IMR-90 (cell line): ENCODE measurements at regions not wholly inside any gene's neighbourhood (a gene's known extent, or its start where the extent isn't known, plus 50 kb on each side); places are given as distances from the start of the nearest gene placed in this dataset.
"Not testable (repeated sequence)": the region's sequence is repeated elsewhere in the genome, so short reads cannot be mapped to it uniquely, and the experiment has no call there.

ENCODE experiments used
- ATAC-seq: fragments of 200-7000 bp; cut with Tn5 transposase; 2 replicates; pipeline ENCODE4 v1.9.1; 2020; ENCODE audit warnings: low read depth, mild to moderate bottlenecking, moderate library complexity
- BruUV-seq: library from RNA; stranded (reverse); fragments of 400-500 nt; replicated peaks from 2 replicates; lab custom pipeline; 2021; lab: Mats Ljungman, UMichigan
- CTCF ChIA-PET: fragments of 300-600 bp; formaldehyde crosslinking; extraction: SDS; loops from one replicate; lab custom pipeline; 2021; ENCODE audit warnings: antibody characterized with exemption; lab: Yijun Ruan, JAX
- POLR2A ChIA-PET: fragments of 300-600 bp; sonication (Branson Sonifier 250); formaldehyde crosslinking; loops from one replicate; lab custom pipeline; 2022; ENCODE audit warnings: antibody characterized with exemption; ENCODE audit not compliant: unreplicated experiment; lab: Charles Lee
- DNase-seq: peaks from one replicate; pipeline ENCODE4 v3.0.0; 2013
- H2AFZ ChIP-seq: replicated peaks from 2 replicates; pipeline ENCODE3; 2013; ENCODE audit warnings: low read length, mild to moderate bottlenecking; ENCODE audit not compliant: poor library complexity
- H2AK5ac ChIP-seq: 2 replicates; pipeline ENCODE4 v1.6.1; 2013; ENCODE audit warnings: low read depth, low read length, inconsistent platforms
- H2AK9ac ChIP-seq: replicated peaks from 2 replicates; pipeline ENCODE3; 2013; ENCODE audit warnings: mild to moderate bottlenecking, low read depth, low read length, moderate library complexity; ENCODE audit not compliant: poor library complexity
- H2BK120ac ChIP-seq: 2 replicates; pipeline ENCODE4 v1.6.1; 2013; ENCODE audit warnings: low read depth, low read length, inconsistent platforms
- H2BK15ac ChIP-seq: 3 replicates; pipeline ENCODE4 v1.6.1; 2013; ENCODE audit warnings: low read depth, low read length, inconsistent platforms
- H2BK20ac ChIP-seq: 2 replicates; pipeline ENCODE4 v1.6.1; 2013; ENCODE audit warnings: low read depth, mild to moderate bottlenecking, inconsistent platforms, low read length, moderate library complexity
- H2BK5ac ChIP-seq: 2 replicates; pipeline ENCODE4 v1.6.1; 2013; ENCODE audit warnings: mild to moderate bottlenecking, low read depth, low read length, inconsistent platforms; ENCODE audit not compliant: poor library complexity, severe bottlenecking
- H3K14ac ChIP-seq: replicated peaks from 2 replicates; pipeline ENCODE4 v1.6.1; 2013; ENCODE audit warnings: low read depth, low read length, inconsistent platforms
- H3K18ac ChIP-seq: 2 replicates; pipeline ENCODE4 v1.6.1; 2013; ENCODE audit warnings: low read depth, low read length, control low read depth
- H3K23ac ChIP-seq: 2 replicates; pipeline ENCODE4 v1.6.1; 2013; ENCODE audit warnings: low read depth, low read length, inconsistent platforms
- H3K27ac ChIP-seq: 2 replicates; pipeline ENCODE4 v1.5.1; 2013; ENCODE audit warnings: mild to moderate bottlenecking, control low read depth, low read length; ENCODE audit not compliant: insufficient read depth
- H3K27me3 ChIP-seq: 2 replicates; pipeline ENCODE4 v1.6.1; 2013; ENCODE audit warnings: low read length; ENCODE audit not compliant: control insufficient read depth, insufficient read depth
- H3K36me3 ChIP-seq: 2 replicates; pipeline ENCODE4 v1.6.1; 2013; ENCODE audit warnings: low read length, mixed read lengths; ENCODE audit not compliant: control insufficient read depth, insufficient read depth
- H3K4ac ChIP-seq: 2 replicates; pipeline ENCODE4 v1.6.1; 2013; ENCODE audit warnings: low read depth, low read length, inconsistent platforms
- H3K4me1 ChIP-seq: 2 replicates; pipeline ENCODE4 v1.6.1; 2013; ENCODE audit warnings: low read length, mixed read lengths; ENCODE audit not compliant: control insufficient read depth, insufficient read depth
- H3K4me2 ChIP-seq: 2 replicates; pipeline ENCODE4 v1.6.1; 2013; ENCODE audit warnings: low read depth, mild to moderate bottlenecking, control low read depth, low read length, moderate library complexity
- H3K4me3 ChIP-seq: 2 replicates; pipeline ENCODE4 v1.5.1; 2013; ENCODE audit warnings: low read depth, mild to moderate bottlenecking, control low read depth, low read length, moderate library complexity; ENCODE audit not compliant: insufficient read depth
- H3K56ac ChIP-seq: 2 replicates; pipeline ENCODE4 v1.6.1; 2013; ENCODE audit warnings: low read length, inconsistent platforms; ENCODE audit not compliant: insufficient read depth; ENCODE audit errors: extremely low read depth
- H3K79me1 ChIP-seq, 2 experiments: 2 replicates each; pipeline ENCODE4 v1.6.1; 2013; ENCODE audit warnings: low read length in 2 of 2, inconsistent platforms in 1 of 2, low read depth in 1 of 2
- H3K9ac ChIP-seq: 2 replicates; pipeline ENCODE4 v1.6.1; 2013; ENCODE audit warnings: low read depth, low read length, control low read depth
- H3K9me1 ChIP-seq: 2 replicates; pipeline ENCODE4 v1.6.1; 2013; ENCODE audit warnings: low read length, inconsistent platforms; ENCODE audit not compliant: insufficient read depth
- H3K9me3 ChIP-seq: 2 replicates; pipeline ENCODE4 v1.6.1; 2013; ENCODE audit warnings: low read length; ENCODE audit not compliant: control insufficient read depth, insufficient read depth
- H4K20me1 ChIP-seq: 2 replicates; pipeline ENCODE4 v1.6.1; 2013; ENCODE audit warnings: low read length, inconsistent platforms; ENCODE audit not compliant: insufficient read depth
- H4K5ac ChIP-seq: 2 replicates; pipeline ENCODE4 v1.6.1; 2013; ENCODE audit warnings: mild to moderate bottlenecking, low read depth, low read length, control low read depth
- H4K8ac ChIP-seq, 2 experiments: 2 replicates each; pipeline ENCODE4 v1.6.1; 2013; ENCODE audit warnings: low read depth in 2 of 2, low read length in 2 of 2, control low read depth in 1 of 2, inconsistent platforms in 1 of 2
- H4K91ac ChIP-seq: 2 replicates; pipeline ENCODE4 v1.6.1; 2013; ENCODE audit warnings: low read depth, low read length, inconsistent platforms; ENCODE audit not compliant: insufficient read depth
- CEBPB ChIP-seq: IDR thresholded peaks from 2 replicates; pipeline ENCODE4 v1.6.1; 2012; ENCODE audit warnings: low read depth, low read length, improper control_type of control experiment
- FOS ChIP-seq: fragments of 150-350 bp; IDR thresholded peaks from 2 replicates; pipeline ENCODE4 v1.6.1; 2016; ENCODE audit warnings: low read depth, low read length
- MXI1 ChIP-seq: IDR thresholded peaks from 2 replicates; pipeline ENCODE4 v1.6.1; 2012; ENCODE audit warnings: low read depth, mild to moderate bottlenecking, low read length, moderate library complexity, borderline replicate concordance
- RFX5 ChIP-seq: IDR thresholded peaks from 2 replicates; pipeline ENCODE4 v1.8.0; 2012; ENCODE audit warnings: low read depth, mild to moderate bottlenecking, low read length, moderate library complexity
- WGBS, 2 experiments: methylation state at CpG; one replicate each; pipeline versions ENCODE4 v1.1.5 to v1.1.7; 2013; ENCODE audit warnings: missing lambda C conversion rate in 2 of 2; ENCODE audit not compliant: insufficient read length in 1 of 2; ENCODE audit errors: extremely low coverage in 2 of 2; 5-methylcytosine and 5-hydroxymethylcytosine counted together
- dilution Hi-C: fragments of 300-500 bp; cut with HindIII; formaldehyde crosslinking; loops from one replicate; pipeline ENCODE4 v1.14.3; 2018; ENCODE audit warnings: low sequenced_read_pairs; ENCODE audit not compliant: unreplicated experiment
- in situ Hi-C: fragments of 300-500 bp; cut with MboI; formaldehyde crosslinking; loops from 3 replicates; pipeline ENCODE4 v1.14.3; 2019; ENCODE audit warnings: low sequenced_read_pairs, inconsistent platforms, mixed read lengths
- intact Hi-C: fragments of 100-400 bp; cut with micrococcal nuclease; formaldehyde crosslinking; loops from 2 replicates; pipeline ENCODE4 v1.10.0; 2022

- no peaks in the 10 kb centered on the region for H3K9me3 ChIP-seq
- no peak overlapping the region for H4K5ac ChIP-seq
- no peaks in the 10 kb centered on the region for H3K36me3 ChIP-seq
- no CpG with 5 or more reads among the region's 2 CpGs for WGBS, 2 experiments
- ATAC-seq (peak; percentile 57), DNase-seq (peak; percentile 50)
- no peak overlapping the region for H3K56ac ChIP-seq
- intact Hi-C loops (no loop called here), dilution Hi-C loops (no loop called here), in situ Hi-C loops (no loop called here)
- H3K4me2 ChIP-seq = no peak overlapping the region
- no peak overlapping the region for H2BK20ac ChIP-seq
- H3K4ac ChIP-seq = no peak overlapping the region
- ChIA-PET POLR2A (interaction anchor here (0.6 kb wide), 1 partner anchor 113 kb away, joined by 5 read pairs; no protein-coding TSS in a partner anchor), CTCF (interaction anchor here (1.3 kb wide), 1 partner anchor 120 kb away, joined by 3 read pairs; no protein-coding TSS in a partner anchor)
- no peak overlapping the region for H3K27ac ChIP-seq
- H4K20me1 ChIP-seq = peaks cover 51% of the 10 kb centered on the region
- H3K18ac ChIP-seq = no peak overlapping the region
- peak overlapping the region; percentile 23; the same call in 1 of the 2 replicates for H2AK5ac ChIP-seq
- peaks cover 10% of the 10 kb centered on the region for H3K9me1 ChIP-seq
- BruUV-seq = no TSS peak
- H2BK5ac ChIP-seq = peak overlapping the region; percentile 29
- H2AK9ac ChIP-seq = no peak overlapping the region
- H4K8ac ChIP-seq = no peak overlapping the region
- peaks cover 3% of the 10 kb centered on the region for H3K4me1 ChIP-seq
- no peak overlapping the region for H2AFZ ChIP-seq
- H2BK120ac ChIP-seq = no peak overlapping the region
- no peaks in the 10 kb centered on the region for H3K27me3 ChIP-seq
- no peak overlapping the region for H3K9ac ChIP-seq
- no peak overlapping the region for H2BK15ac ChIP-seq
- H3K79me1 ChIP-seq = peaks cover 9 to 52% of the 10 kb centered on the region in 2 experiments
- TF ChIP-seq FOS = no peak
- peak; percentile 89 for TF ChIP-seq CEBPB
- no peak for TF ChIP-seq RFX5
- TF ChIP-seq MXI1 = no peak
- H3K14ac ChIP-seq = no peak overlapping the region
- H3K23ac ChIP-seq = no peak overlapping the region
- no peak overlapping the region for H3K4me3 ChIP-seq
- no peak overlapping the region for H4K91ac ChIP-seq
Observed at GRCh38 chr6:56827908-56828649, 126.8 kb upstream of the BEND6 start.

GRCh38 chr6:56824431-56824830 lies 130.5 kb upstream of the BEND6 start:
- in situ Hi-C loops, H3K9ac ChIP-seq, H2BK20ac ChIP-seq, H2BK5ac ChIP-seq, H3K4me2 ChIP-seq, intact Hi-C loops, H3K4me3 ChIP-seq, H3K27ac ChIP-seq, dilution Hi-C loops, H3K4me1 ChIP-seq, H4K91ac ChIP-seq, H3K18ac ChIP-seq, H3K36me3 ChIP-seq, H3K4ac ChIP-seq, H2AFZ ChIP-seq, H4K8ac ChIP-seq, ATAC-seq, H3K56ac ChIP-seq, H3K14ac ChIP-seq, H3K23ac ChIP-seq, H2AK5ac ChIP-seq, CTCF ChIA-PET, H3K9me3 ChIP-seq, BruUV-seq, H4K5ac ChIP-seq, H2BK15ac ChIP-seq, H2BK120ac ChIP-seq, H3K27me3 ChIP-seq, H2AK9ac ChIP-seq, POLR2A ChIA-PET, DNase-seq: not testable (repeated sequence)
- H3K79me1 ChIP-seq = peaks cover 7 to 54% of the 10 kb centered on the region in 2 experiments
- WGBS, 2 experiments = 100% methylated on average over 2 of the region's 26 CpGs; no CpG with 5 or more reads in 1 of the 2 experiments
- peaks cover 14% of the 10 kb centered on the region for H3K9me1 ChIP-seq
- peaks cover 58% of the 10 kb centered on the region for H4K20me1 ChIP-seq
